Tibial nerve (tissue), 4 donors: ENCODE measurements at regions not wholly inside any gene's neighbourhood (a gene's known extent, or its start where the extent isn't known, plus 50 kb on each side); places are given as distances from the start of the nearest gene placed in this dataset.
"Not testable (repeated sequence)": the region's sequence is repeated elsewhere in the genome, so short reads cannot be mapped to it uniquely, and the experiment has no call there.

Experiments
- DNase-seq, 2 donors: peaks; one replicate each; pipeline ENCODE4 v3.0.0-alpha.2; 2019; ENCODE audit warnings: low spot score in 2 of 2
- H3K27ac ChIP-seq, 4 donors: fragments of 200-600 bp; sonication (generic) in 3 of 4; one replicate each; pipeline ENCODE4 v1.5.1; 2017 to 2019; ENCODE audit warnings: mild to moderate bottlenecking in 1 of 4
- H3K27me3 ChIP-seq, 2 donors: fragments of 200-600 bp; sonication (generic) in 1 of 2; one replicate each; pipeline versions ENCODE4 v1.5.1 to v1.6.0; 2017 to 2019
- H3K36me3 ChIP-seq, 3 donors: fragments of 200-600 bp; sonication (generic); one replicate each; pipeline ENCODE4 v1.5.1; 2018 to 2019
- H3K4me1 ChIP-seq, 4 donors: fragments of 200-600 bp; sonication (generic) in 3 of 4; one replicate each; pipeline ENCODE4 v1.5.1; 2017 to 2019
- H3K4me3 ChIP-seq, 4 donors: fragments of 200-600 bp; sonication (generic) in 3 of 4; one replicate each; pipeline ENCODE4 v1.5.1; 2017 to 2019; ENCODE audit warnings: mild to moderate bottlenecking in 1 of 4, moderate library complexity in 1 of 4
- H3K9me3 ChIP-seq, 4 donors: fragments of 200-600 bp; sonication (generic) in 3 of 4; one replicate each; pipeline ENCODE4 v1.5.1; 2017 to 2019
- CTCF ChIP-seq, 5 experiments: fragments of 200-600 bp in 3 of 5; fragments of 450-650 bp in 2 of 5; sonication (generic) in 3 of 5; IDR thresholded peaks; one replicate each; pipeline ENCODE4 v1.5.1; 2016 to 2019; ENCODE audit warnings: antibody characterized with exemption in 5 of 5, mild to moderate bottlenecking in 3 of 5, moderate library complexity in 2 of 5
- EP300 ChIP-seq, 2 donors: sonication (generic); formaldehyde crosslinking; IDR thresholded peaks; one replicate each; pipeline ENCODE4 v1.6.1; 2017; ENCODE audit warnings: antibody characterized with exemption in 2 of 2, mild to moderate bottlenecking in 1 of 2
- POLR2A ChIP-seq, 2 donors: fragments of 450-650 bp; IDR thresholded peaks; one replicate each; pipeline ENCODE4 v1.6.1; 2017; ENCODE audit warnings: antibody characterized with exemption in 2 of 2, mild to moderate bottlenecking in 2 of 2, moderate library complexity in 2 of 2
- WGBS, 2 donors: methylation state at CpG; one replicate each; pipeline ENCODE4 v1.1.5; 2018; 5-methylcytosine and 5-hydroxymethylcytosine counted together

GRCh38 chr14:46136456-46136855 is 515.1 kb downstream of the RPL10L start:
- no peaks in the 10 kb centered on the region for H3K36me3 ChIP-seq
- no peak overlapping the region for H3K4me3 ChIP-seq
- no peak for DNase-seq
- no peaks in the 10 kb centered on the region for H3K27me3 ChIP-seq
- H3K9me3 ChIP-seq, result no peaks in the 10 kb centered on the region
- no peak overlapping the region for H3K27ac ChIP-seq
- no peak for TF ChIP-seq POLR2A (IDR thresholded peaks at IDR 0.05)
- TF ChIP-seq EP300 (IDR thresholded peaks at IDR 0.05), result no peak
- TF ChIP-seq CTCF (IDR thresholded peaks at IDR 0.05), result no peak
- 43 to 70% methylated on average over 1 of the region's 1 CpG for WGBS, 2 donors
- H3K4me1 ChIP-seq, result no peaks in the 10 kb centered on the region

- no peaks in the 10 kb centered on the region for H3K4me1 ChIP-seq
- no peak for TF ChIP-seq EP300 (IDR thresholded peaks at IDR 0.05)
- TF ChIP-seq POLR2A (IDR thresholded peaks at IDR 0.05), result no peak
- no peak for TF ChIP-seq CTCF (IDR thresholded peaks at IDR 0.05)
- no peaks in the 10 kb centered on the region for H3K27me3 ChIP-seq
- peaks cover 0 to 33% (median 0%) of the 10 kb centered on the region in 4 donors for H3K9me3 ChIP-seq
- H3K36me3 ChIP-seq, result no peaks in the 10 kb centered on the region
- H3K4me3 ChIP-seq, result no peak overlapping the region
- 100% methylated on average over 2 of the region's 2 CpGs; no CpG with 5 or more reads in 1 of the 2 donors for WGBS, 2 donors
- H3K27ac ChIP-seq, result no peak overlapping the region
- DNase-seq, result no peak
Measured at GRCh38 chr14:46108228-46108627, 543.4 kb downstream of the RPL10L start.

- 94 to 98% methylated on average over 5 to 8 of the region's 8 CpGs for WGBS, 2 donors
- H3K27me3 ChIP-seq, H3K9me3 ChIP-seq, H3K27ac ChIP-seq, H3K4me1 ChIP-seq, H3K36me3 ChIP-seq, DNase-seq, H3K4me3 ChIP-seq: not testable (repeated sequence)
Measured at GRCh38 chr14:46100901-46101300, 550.7 kb downstream of the RPL10L start.

GRCh38 chr14:46091819-46092218 is 559.8 kb downstream of the RPL10L start:
- no peak overlapping the region for H3K27ac ChIP-seq
- H3K27me3 ChIP-seq, result no peaks in the 10 kb centered on the region
- no peak for DNase-seq
- no peaks in the 10 kb centered on the region for H3K36me3 ChIP-seq
- peaks cover 0 to 2% (median 0%) of the 10 kb centered on the region in 4 donors for H3K9me3 ChIP-seq
- 23 to 38% methylated on average over 3 of the region's 3 CpGs for WGBS, 2 donors
- H3K4me3 ChIP-seq, result no peak overlapping the region
- H3K4me1 ChIP-seq, result no peaks in the 10 kb centered on the region
- TF ChIP-seq POLR2A (IDR thresholded peaks at IDR 0.05) (no peak), CTCF (IDR thresholded peaks at IDR 0.05) (no peak), EP300 (IDR thresholded peaks at IDR 0.05) (no peak)

- Histone ChIP-seq H3K9me3 (peaks cover 0 to 15% (median 0%) of the 10 kb centered on the region in 4 donors), H3K36me3 (no peaks in the 10 kb centered on the region), H3K27me3 (no peaks in the 10 kb centered on the region), H3K27ac (no peak overlapping the region), H3K4me3 (no peak overlapping the region), H3K4me1 (no peaks in the 10 kb centered on the region)
- 66 to 73% methylated on average over 2 of the region's 2 CpGs for WGBS, 2 donors
- DNase-seq, result no peak
- TF ChIP-seq CTCF (IDR thresholded peaks at IDR 0.05) (no peak), POLR2A (IDR thresholded peaks at IDR 0.05) (no peak), EP300 (IDR thresholded peaks at IDR 0.05) (no peak)
Measured at GRCh38 chr14:46087604-46088003, 564.0 kb downstream of the RPL10L start.

- H3K27me3 ChIP-seq, result no peaks in the 10 kb centered on the region
- DNase-seq, result no peak
- H3K36me3 ChIP-seq, result no peaks in the 10 kb centered on the region
- no peak overlapping the region for H3K4me3 ChIP-seq
- 48 to 68% methylated on average over 2 of the region's 2 CpGs for WGBS, 2 donors
- TF ChIP-seq CTCF (IDR thresholded peaks at IDR 0.05) (no peak), EP300 (IDR thresholded peaks at IDR 0.05) (no peak), POLR2A (IDR thresholded peaks at IDR 0.05) (no peak)
- H3K27ac ChIP-seq, result no peak overlapping the region
- H3K4me1 ChIP-seq, result no peaks in the 10 kb centered on the region
- no peaks in the 10 kb centered on the region for H3K9me3 ChIP-seq
Measured at GRCh38 chr14:46074061-46074460, 577.5 kb downstream of the RPL10L start.
